ENCODE measurements at regions not wholly inside any gene's neighbourhood (a gene's known extent, or its start where the extent isn't known, plus 50 kb on each side); places are given as distances from the start of the nearest gene placed in this dataset.

DNA sequence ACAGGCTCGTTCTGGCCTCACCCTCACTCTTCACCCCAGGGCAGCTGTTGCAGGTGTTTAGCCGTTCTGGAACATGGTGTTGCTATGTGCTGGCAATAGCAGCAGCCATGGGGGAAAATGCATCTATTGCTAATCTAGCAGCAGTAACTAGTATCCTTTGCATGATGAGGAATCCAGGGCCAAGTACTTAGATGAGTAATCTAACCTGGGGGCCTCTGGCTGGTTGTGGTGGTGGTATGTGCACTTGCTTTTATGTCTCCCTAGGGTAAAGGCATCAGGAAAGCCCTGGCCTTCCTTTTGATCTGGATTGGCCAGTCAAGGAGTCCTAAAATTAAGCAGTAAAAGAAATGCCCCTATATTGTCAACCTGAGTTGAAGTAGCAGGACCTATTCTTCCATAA lies 594.5 kb upstream of the MAP3K7 start:
- DNase-seq, result no peak

DNA sequence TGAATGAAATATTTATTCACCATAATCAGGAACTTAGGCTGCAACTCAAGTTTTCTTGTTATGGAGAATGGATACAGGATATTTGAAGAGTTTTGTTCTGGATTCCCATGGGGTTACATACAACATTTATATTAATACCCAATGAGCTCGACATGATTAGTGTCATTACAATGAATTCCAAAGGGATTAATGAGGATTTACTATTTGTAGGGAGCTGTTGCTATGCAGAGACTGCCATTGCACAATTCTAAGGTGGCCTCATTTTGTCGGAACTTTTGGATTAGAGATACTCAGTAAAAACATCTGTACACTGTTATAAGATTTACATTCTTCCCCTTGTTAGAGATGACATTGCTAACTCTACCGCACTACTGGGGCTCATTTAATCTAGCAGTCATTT lies 586.8 kb upstream of the MAP3K7 start:
- DNase-seq, result no peak

DNA sequence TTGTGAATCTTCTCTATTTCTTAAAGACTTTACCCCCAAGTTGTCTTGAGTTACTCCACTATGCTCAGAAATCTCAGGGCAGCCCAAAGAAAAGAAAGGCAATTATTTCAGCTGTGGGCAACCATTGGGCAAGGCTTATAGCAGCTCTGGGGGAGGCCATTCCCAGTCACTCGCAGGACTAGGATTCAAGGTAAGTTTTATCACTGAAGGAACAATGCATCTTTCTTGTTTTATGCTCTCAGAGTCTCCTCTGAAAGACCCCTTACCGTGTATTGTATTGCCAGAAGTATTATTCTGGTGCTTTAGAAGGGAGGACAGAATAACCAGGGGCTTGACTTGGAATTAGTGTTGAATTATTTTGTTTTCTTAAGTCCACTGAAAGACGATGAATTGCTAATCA lies 586.3 kb upstream of the MAP3K7 start:
- no peak for DNase-seq

DNA sequence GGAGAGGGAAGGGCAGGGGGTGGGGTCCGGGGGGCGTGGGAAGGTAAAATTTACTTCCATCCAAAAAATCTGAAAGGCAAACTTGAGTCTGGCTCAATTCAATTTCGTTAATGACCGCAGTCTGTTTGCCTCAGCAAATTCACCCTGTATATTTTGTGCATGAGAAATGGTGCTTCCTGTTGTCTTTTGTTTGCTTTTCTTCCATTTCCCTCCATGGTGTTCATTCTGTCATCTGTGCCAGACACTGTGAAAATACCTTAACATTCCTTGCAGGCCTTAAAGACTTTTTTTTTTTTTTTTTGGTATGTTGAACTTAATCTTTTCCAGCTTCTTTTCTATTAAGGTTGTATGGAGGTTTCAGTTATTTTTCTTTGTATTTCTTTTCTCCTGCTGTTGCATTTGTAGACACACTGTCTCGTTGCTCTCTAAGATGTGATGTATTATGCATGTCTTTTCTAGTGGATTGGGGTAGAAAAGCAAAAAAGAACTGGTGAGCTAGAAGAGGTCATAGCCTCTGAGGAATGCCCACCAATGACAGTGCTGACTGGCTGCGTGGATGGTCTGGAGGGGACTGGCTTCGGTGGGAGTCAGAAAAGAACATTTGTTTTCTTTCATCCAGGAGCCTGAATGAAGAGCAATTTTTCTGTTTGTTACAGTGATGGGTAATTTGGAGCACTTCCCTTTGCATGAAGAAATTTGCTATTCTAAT lies 585.0 kb upstream of the MAP3K7 start:
- DNase-seq, result no peak

DNA sequence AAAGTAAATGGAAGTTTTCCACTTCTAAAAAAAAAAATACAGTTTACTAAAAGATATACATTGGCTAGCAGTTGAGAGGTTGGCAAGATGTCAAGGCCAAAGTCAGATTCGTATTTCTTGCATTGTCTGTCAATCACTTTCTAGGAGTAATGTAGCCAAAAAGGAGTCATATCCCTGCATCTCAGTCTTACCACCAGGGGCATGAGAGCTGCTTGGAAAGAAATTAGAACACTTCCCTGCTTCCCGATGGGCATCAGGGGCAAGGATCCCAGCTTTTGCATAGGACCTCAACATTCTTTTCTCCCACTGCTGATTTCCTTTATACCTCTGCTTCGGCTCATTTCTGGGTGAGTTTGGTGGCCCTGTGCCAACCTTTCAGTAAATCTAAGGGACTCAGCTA lies 581.0 kb upstream of the MAP3K7 start:
- no peak for DNase-seq

DNA sequence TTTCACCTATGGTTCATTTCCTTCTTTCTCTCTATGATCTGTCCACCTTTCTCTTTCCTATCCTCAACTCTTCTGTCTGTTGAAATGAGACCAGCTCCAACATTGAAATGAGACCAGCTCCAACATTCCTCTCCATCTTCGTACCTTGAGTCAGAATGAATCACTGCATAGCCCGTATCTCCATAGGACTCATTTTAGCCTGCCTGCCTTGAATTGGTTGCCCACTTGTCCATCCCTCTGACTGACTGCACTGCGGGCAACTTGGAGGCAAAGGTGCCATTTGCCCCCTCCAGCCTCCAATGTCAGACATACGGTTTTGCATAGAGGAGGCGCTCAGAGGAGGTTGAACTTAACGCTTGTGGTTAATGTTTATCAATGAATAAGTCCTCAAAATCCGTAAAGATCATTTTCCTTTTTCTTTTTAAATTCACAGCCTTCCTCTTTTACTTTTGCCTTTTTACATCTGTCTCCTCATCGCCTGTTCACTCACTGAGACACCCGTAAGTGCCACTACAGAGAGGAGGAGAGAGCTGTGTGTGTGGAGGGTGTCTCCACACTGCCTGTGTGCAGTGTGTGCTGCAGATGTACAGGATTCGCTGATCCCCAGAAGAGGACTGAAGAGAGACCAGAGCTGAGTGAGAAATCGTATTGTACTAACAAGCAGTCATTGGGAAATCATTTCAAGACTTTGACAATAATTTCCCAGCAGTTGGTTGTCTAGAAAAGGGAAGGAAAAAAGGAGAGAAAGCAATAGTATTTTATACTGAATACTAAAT lies 579.6 kb upstream of the MAP3K7 start:
- DNase-seq, result no peak

DNA sequence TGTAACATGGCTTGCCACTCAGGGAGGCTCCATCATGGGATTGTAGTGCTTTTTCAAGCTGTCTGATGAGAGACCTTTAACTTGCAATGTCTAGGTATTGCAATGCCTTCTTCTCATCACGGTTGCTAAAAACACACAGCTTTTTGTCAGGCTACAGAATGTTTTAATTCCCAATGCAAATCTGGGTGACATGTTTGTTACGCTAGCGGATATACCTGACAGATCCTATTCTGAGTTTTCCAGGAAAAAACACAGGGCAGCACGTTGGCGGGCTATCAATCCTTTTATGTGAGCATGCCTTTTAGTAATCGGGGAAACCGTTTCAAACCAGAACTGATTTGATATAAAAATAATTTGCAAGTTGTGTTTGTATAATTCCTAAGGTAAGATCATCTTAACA lies 577.2 kb upstream of the MAP3K7 start:
- no peak for DNase-seq

DNA sequence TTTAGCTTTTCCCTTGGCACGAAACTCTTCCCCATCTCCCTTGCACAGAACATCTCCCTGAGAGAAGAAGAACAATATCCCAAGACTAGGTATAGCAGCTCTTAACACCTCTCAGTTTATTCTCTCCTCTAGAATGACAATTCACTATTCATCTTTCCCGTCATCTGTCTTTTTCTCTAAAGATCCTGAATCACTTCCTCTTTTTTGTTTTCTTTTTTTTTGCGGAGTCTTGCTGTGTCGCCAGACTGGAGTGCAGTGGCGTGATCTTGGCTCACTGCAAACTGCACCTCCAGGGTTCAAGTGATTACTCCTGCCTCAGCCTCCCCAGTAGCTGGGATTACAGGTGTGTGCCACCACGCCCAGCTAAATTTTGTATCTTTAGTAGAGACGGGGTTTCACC lies 574.4 kb upstream of the MAP3K7 start:
- DNase-seq, result no peak

DNA sequence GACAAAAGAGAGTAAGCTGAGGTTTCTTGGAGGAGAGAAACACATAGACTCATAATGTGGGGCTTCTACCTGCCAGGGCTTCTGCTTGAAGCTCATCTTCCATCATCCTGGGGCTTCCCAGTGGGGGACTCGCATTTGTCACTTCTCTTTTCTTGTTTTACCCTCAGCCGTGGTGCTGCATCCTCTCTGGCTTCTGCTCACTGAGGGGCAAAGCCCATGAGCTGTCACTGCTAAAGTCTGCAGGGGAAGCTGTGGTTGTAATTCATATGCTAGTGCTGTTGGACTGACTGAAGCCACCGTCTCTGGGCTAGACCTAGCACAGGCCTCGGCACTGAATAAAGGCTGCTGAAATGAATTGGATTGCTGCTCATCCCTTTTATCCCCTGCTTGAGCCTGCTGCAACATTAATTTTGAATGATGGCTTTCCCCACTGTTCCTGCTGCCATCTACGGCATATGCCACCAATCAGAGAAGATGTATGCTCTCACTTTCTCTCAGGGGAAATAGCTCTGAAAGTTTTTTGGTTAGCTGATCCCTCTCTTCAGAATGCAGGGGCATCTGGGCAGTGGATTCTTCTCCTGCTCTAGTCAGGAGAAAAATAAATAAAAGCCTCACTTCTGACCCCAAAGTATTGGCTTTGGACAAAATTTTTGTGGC lies 568.4 kb upstream of the MAP3K7 start:
- no peak for DNase-seq

DNA sequence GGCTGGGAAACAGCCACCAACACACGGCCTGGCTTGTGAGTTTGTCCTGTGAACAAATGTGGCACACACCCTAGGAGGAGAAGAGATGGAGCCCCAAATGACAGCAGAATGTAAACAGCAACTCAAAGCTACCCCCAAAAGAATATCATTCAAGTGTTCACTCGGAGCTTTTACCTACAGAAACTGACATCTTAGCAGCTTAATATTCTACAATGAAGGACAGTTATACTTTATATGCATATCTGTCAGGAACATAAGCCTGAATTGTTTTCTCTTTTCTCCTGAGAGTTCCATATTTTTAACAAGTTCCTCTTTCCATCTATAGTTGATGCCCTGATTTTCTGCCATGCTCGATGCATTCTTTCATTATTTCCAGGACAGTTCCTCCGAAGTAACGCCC lies 566.0 kb upstream of the MAP3K7 start:
- no peak for DNase-seq

DNA sequence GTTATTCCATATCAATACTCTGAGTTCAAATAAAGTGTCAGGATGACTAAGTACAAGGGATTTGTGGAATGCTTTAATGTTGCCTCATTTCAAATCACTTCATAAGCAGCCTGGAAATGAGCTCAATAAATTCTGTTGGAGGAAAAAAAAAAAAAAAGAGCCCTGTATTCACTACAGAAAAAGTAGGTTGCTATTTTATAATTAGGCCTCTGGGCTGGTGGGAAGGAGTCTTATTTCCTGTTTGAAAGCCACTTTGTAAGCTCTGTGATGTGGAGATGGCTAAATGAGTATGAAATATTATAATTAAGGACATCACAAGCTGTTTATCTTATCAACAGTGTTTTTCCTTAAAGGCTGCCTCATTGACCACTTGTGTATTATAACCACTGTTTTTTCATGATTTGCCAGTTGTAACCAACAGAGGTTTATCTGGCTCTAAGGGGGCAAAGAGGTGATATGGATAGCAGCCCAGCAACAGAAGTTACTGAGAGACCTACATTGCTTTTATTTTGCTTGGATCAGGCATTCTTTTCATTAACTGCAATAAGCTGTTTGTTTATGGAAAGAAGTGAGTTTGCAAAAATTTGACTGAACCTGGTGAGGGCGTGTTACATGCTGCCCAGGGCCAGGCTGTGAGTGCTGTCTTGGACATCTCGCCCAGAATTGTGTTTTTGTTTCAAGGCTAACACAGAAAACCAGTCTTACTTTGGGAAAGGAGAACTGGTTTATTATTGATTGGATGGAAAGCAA lies 563.3 kb upstream of the MAP3K7 start:
- DNase-seq, result no peak

DNA sequence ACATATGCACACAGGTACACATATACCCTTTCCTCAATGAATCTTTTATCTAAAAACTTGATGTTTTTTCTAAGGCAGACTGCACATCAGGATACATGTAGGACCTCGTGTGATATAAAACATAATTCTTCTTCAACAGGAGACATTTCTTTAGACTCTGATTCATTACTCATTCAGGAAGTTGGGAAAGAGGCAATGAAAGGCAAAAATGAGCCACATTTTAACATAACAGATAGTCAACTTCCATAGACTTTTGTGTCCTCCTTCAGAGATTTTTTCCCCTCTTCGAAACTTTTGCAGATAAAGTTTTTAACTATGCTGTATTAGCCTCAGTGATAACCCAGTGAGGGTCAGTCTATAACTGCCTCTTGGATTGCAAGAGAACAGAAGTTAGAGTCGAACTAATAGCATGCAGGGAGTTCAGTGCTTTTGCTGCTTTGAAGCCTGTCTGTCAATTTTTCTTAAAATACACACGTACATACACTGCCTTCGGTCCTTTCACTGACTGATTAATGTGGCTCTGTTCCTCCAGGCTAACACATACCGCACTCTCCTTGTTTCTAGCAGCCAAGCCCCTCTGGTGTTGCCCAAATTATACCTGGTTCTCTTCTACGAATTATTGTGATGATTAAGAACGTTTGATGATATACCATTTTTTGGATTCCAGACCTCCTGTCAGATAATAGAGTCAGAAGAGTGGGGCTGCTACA lies 562.5 kb upstream of the MAP3K7 start:
- DNase-seq, result no peak

DNA sequence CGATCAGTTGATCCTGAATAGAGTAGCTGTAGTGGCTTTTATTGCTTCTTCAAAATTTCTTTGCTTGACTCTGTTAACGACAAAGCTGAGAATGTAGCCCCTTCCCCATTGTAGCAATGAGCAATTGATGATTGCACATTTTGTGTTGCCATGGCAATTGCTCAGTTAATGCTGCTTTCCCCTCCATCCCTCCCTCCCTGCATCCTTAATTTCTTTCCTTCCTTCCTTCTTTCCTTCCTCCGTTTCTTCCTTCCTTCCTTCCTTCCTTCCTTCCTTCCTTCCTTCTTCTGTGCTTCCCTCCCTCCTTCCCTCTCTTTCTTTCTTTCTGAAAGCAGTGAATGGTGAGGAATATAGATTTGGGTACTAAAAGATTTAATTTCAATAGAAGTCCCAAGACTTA lies 557.3 kb upstream of the MAP3K7 start:
- no peak for DNase-seq

DNA sequence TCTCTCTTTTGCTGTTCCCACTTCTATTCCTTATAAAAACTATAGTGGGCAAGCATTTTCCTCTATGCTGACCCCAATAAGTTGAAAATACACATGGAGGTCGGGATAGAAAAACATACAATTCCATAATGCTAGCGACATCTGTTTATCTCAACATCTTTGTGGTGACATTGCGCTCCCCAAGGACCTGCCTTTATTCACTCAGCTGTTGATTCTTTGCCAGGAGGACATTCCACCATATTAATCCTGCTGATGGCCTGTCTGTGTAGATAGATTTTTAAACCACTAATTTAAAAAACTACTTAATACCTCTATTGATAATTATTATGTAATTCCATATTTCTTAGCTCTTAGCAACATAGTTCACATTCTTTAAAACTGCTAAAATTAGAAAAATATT lies 555.3 kb upstream of the MAP3K7 start:
- DNase-seq, result no peak

DNA sequence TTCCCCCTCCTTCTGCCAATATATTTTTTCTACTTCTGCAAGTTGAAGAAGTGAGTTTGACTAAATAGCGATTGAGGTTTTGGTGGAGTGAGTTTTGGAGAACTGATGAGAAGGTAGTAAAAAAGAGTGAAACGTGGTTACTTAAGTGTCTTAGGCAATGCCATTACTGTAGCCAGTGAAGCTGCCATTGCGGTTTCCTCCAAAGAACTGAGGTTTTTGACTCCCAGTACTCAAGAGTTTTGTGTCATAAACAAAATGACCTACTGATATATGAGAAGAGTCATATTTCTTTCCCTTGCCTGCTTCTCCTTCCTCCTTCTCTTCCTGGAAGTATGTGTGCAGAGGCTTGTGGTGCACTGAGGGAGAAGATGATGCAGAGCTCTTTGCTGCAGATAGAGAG lies 554.5 kb upstream of the MAP3K7 start:
- no peak for DNase-seq

DNA sequence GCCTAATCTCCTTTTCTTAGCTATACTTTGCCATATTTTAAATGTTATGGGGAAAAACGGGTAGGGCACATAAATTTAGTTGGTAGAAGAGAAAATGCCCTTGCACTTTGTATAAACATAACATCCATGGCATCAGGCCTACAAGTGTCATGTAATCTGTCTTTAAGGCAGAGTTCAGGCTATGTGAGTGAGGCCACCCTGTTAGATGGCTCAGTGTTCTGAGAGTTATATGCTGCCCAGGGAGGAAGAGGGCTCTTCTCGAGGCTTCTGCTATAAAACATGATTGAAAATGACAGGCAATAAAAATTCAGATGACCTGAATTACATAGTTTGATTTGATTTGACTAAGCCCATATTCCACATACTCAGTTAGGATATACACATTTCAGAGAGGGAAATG lies 553.6 kb upstream of the MAP3K7 start:
- no peak for DNase-seq

DNA sequence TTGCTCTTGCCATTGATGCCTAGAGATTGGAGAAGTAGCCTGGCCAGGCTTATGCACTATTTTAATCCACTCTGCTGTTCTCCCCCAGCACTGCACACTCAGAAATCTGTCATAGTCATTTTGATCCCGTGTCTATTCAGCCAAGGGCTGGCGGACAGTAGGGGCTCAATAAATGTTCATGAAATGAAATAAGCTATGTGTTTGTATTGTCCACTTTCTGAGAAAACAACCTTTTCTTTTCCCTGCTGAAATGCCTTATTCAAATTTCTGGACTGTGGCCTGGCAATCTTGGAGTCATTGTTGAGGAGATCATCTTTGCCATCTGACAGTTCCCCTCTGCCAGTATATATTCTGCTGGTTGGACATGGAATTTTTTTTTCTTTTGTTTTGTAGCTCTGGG lies 550.4 kb upstream of the MAP3K7 start:
- no peak for DNase-seq

DNA sequence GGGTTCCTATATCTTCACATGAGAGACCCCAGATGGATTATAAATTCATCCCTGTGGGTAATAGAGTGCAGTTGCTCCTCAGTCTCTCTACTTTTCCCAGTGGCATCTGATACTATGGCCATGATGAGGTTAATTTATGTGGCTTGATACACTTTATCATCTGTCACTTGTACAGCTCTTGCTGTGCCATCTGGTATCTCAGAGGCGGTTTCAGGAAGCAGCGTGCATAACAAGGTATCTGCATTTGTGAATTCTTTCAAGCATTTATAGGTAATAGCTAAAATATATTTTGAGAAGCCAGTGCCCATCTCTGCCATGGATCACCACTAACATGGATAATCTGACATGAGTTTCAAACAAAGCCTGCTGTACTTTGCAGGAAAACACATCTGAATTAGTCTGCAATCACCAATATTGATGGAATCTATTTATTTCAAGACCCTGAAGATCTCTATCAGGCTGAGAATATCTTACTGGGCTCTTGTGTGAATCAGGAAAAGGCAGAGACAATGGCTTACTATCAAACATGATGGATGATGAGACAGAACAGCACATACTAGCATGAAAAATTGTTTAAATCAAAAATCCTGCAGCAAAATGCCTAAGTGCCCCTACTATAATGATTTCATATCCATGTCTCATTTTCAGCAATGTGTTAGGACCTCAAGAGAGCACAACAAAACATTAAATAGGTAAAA lies 548.7 kb upstream of the MAP3K7 start:
- no peak for DNase-seq

DNA sequence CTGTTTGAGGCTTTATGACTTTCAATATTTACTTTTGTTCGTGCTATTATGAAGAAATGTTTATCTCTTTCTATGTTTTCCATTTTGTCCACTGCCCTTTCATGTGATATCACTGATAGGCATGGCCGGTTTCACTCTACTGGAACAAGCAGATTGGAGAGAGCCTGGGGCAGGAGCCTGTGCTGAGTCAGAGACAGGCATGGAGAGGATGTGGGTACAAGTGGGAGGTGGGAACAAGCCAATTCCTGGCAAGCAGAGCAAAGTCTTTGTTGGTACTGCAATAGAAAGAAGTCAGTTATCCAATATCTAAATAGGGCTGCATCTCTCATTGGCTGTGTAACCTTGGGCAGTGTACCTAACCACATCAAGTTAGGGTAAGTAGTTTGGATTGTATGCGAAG lies 545.6 kb upstream of the MAP3K7 start:
- DNase-seq, result no peak

DNA sequence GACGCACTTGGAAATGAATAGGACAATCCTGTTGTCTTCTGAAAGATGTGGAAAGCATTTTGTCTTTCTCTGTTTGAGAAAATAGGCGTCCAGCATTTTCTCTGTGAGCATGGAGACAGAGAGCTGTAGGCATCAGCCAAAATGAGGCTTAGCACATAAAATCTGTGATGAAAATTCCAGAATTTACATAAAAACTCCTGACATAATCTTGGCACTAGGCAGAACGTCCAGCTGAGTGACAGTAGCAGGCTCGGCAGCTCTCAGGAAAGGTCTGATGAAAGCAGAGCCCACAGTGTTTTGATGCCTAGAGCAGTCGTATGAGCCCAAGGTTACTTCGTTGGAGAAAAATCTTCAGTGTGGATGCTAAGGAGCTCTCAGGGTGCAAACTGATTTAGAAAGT lies 543.3 kb upstream of the MAP3K7 start:
- DNase-seq, result no peak

DNA sequence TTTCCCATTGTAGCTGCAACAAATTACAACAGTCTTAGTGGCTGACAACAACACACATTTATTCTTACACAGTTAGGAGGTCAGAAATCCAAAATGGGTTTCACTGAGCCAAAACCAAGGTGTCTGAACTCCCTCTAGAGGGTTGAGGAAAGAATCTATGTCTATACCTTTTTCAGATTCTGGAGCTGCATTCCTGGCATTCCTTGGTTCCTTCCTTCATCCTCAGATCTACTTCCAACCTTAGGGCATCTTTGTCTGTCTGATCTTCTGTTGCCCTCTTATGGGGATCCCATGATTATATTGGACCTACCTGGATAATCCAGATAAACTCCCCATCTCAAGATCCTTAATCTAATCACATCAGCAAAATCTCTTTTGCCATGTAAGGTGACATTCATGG lies 540.9 kb upstream of the MAP3K7 start:
- DNase-seq, result no peak

All from renal pelvis (tissue), 1 donor.